ENCODE measurements at regions not wholly inside any gene's neighbourhood (a gene's known extent, or its start where the extent isn't known, plus 50 kb on each side); places are given as distances from the start of the nearest gene placed in this dataset.

GRCh38 chr1:227399152-227399730, 80.9 kb upstream of the CDC42BPA start:
- TF ChIP-seq CTCF (IDR thresholded peaks at IDR 0.05; ENCODE audit: borderline replicate concordance, extremely low read depth, low read length, poor library complexity, severe bottlenecking) = no peak
- TF ChIP-seq EZH2 (IDR thresholded peaks at IDR 0.05; ENCODE audit: borderline replicate concordance, low read depth, low read length, severe bottlenecking) = no peak

All from DND-41 (cell line).